Astrocyte (in vitro differentiated cells and primary cell): ENCODE measurements at regions not wholly inside any gene's neighbourhood (a gene's known extent, or its start where the extent isn't known, plus 50 kb on each side); places are given as distances from the start of the nearest gene placed in this dataset.

Experiments used
- DNase-seq: peaks from one replicate; pipeline ENCODE4 v3.0.0-alpha.2; 2010; ENCODE audit warnings: low read depth
- FAIRE-seq: peaks from 2 replicates; lab custom pipeline; 2011; peaks lifted over from hg19 to GRCh38; lab: Jason Lieb, UNC
- H2AFZ ChIP-seq: 2 replicates; pipeline ENCODE4 v1.6.0; 2012; ENCODE audit warnings: low read depth, low read length, inconsistent platforms
- H3K27ac ChIP-seq: 2 replicates; pipeline ENCODE4 v1.5.1; 2011; ENCODE audit warnings: low read depth, low read length, inconsistent platforms
- H3K27me3 ChIP-seq: 2 replicates; pipeline ENCODE4 v1.6.0; 2011; ENCODE audit warnings: low read length, inconsistent platforms; ENCODE audit not compliant: insufficient read depth
- H3K36me3 ChIP-seq: 2 replicates; pipeline ENCODE4 v1.5.1; 2011; ENCODE audit warnings: low read length, inconsistent platforms; ENCODE audit not compliant: insufficient read depth
- H3K4me1 ChIP-seq: 2 replicates; pipeline ENCODE4 v1.5.1; 2011; ENCODE audit warnings: low read length, inconsistent platforms; ENCODE audit not compliant: insufficient read depth
- H3K4me2 ChIP-seq: 2 replicates; pipeline ENCODE4 v1.6.0; 2012; ENCODE audit warnings: low read length, inconsistent platforms
- H3K4me3 ChIP-seq: 2 replicates; pipeline ENCODE4 v1.5.1; 2011; ENCODE audit warnings: low read depth, mild to moderate bottlenecking, low read length, inconsistent platforms; ENCODE audit not compliant: insufficient read depth
- H3K79me2 ChIP-seq: 2 replicates; pipeline ENCODE4 v1.6.0; 2012; ENCODE audit warnings: mild to moderate bottlenecking, low read length, inconsistent platforms; ENCODE audit not compliant: insufficient read depth
- H3K9ac ChIP-seq: 2 replicates; pipeline ENCODE4 v1.6.0; 2012; ENCODE audit warnings: mild to moderate bottlenecking, low read length, inconsistent platforms
- H3K9me3 ChIP-seq: 2 replicates; pipeline ENCODE4 v1.5.1; 2012; ENCODE audit warnings: low read depth, mild to moderate bottlenecking, low read length, inconsistent platforms; ENCODE audit not compliant: insufficient read depth
- H4K20me1 ChIP-seq: 2 replicates; pipeline ENCODE4 v1.6.0; 2012; ENCODE audit warnings: low read length, inconsistent platforms; ENCODE audit not compliant: insufficient read depth
- H3K27ac Mint-ChIP-seq: one replicate; pipeline ENCODE4 v1.8.0; 2021; ENCODE audit warnings: mild to moderate bottlenecking, mixed read lengths; ENCODE audit not compliant: unreplicated experiment
- H3K27me3 Mint-ChIP-seq: one replicate; pipeline ENCODE4 v1.8.0; 2021; ENCODE audit warnings: low read depth, mixed read lengths; ENCODE audit not compliant: unreplicated experiment
- H3K36me3 Mint-ChIP-seq: one replicate; pipeline ENCODE4 v1.8.0; 2021; ENCODE audit warnings: low read depth, mixed read lengths; ENCODE audit not compliant: unreplicated experiment
- H3K4me1 Mint-ChIP-seq: one replicate; pipeline ENCODE4 v1.8.0; 2021; ENCODE audit warnings: low read depth, mixed read lengths; ENCODE audit not compliant: unreplicated experiment
- H3K4me3 Mint-ChIP-seq: one replicate; pipeline ENCODE4 v1.8.0; 2021; ENCODE audit warnings: mild to moderate bottlenecking, moderate library complexity, mixed read lengths; ENCODE audit not compliant: unreplicated experiment
- H3K9me3 Mint-ChIP-seq: one replicate; pipeline ENCODE4 v1.8.0; 2021; ENCODE audit warnings: mild to moderate bottlenecking, mixed read lengths; ENCODE audit not compliant: unreplicated experiment
- EZH2 ChIP-seq: IDR thresholded peaks from 2 replicates; pipeline ENCODE4 v1.6.1; 2012; ENCODE audit warnings: mild to moderate bottlenecking, low read length, inconsistent platforms; ENCODE audit not compliant: insufficient read depth
- TF ChIP-seq, protein P1 (sequence below): IDR thresholded peaks from 2 replicates; pipeline ENCODE4 v1.5.1; 2011; ENCODE audit warnings: low read depth, mild to moderate bottlenecking, inconsistent platforms, low read length, moderate library complexity; ENCODE audit not compliant: insufficient read depth

DNA sequence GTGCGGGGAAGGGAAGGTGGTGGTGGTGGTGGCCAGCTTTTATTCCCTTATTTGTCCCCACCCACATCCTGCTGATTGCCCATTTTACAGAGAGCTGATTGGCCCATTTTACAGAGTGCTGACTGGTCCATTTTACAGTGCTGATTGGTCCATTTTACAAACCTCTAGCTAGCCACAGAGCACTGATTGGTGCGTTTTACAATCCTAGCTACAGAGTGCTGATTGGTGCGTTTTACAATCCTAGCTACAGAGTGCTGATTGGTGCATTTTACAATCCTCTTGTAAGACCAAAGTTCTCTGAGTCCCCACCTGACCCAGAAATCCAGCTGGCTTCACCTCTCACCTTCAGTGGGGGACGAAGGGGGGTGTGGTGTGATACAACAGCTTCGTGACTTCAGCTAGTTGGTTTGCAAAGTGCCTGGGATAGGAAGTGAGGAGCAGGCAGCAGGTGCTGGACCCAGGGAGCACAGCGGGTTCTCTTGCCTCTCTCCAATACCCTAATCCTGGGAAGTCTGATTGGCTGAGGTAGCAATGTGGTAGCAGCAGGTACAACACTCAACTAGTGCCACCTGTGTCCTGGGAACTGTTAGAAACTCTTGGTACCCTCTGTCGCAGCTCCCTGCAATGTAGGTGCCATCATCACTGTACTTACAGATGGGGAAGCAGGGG, 92.1 kb downstream of the BARX1 start:
- no peak overlapping the region for H3K27ac Mint-ChIP-seq
- no peak for DNase-seq
- Histone ChIP-seq H3K9ac (no peak overlapping the region), H2AFZ (no peak overlapping the region), H3K79me2 (no peaks in the 10 kb centered on the region), H3K36me3 (no peaks in the 10 kb centered on the region), H3K27me3 (no peaks in the 10 kb centered on the region), H3K9me3 (no peaks in the 10 kb centered on the region), H4K20me1 (no peaks in the 10 kb centered on the region), H3K4me2 (no peak overlapping the region), H3K4me1 (no peaks in the 10 kb centered on the region), H3K4me3 (no peak overlapping the region), H3K27ac (no peak overlapping the region)
- no peaks in the 10 kb centered on the region for H3K9me3 Mint-ChIP-seq
- FAIRE-seq = no peak
- H3K4me3 Mint-ChIP-seq = no peak overlapping the region
- no peaks in the 10 kb centered on the region for H3K36me3 Mint-ChIP-seq
- H3K4me1 Mint-ChIP-seq = no peaks in the 10 kb centered on the region
- H3K27me3 Mint-ChIP-seq = peaks cover 22% of the 10 kb centered on the region
- no peak for TF ChIP-seq EZH2
- TF ChIP-seq, protein P1, sequence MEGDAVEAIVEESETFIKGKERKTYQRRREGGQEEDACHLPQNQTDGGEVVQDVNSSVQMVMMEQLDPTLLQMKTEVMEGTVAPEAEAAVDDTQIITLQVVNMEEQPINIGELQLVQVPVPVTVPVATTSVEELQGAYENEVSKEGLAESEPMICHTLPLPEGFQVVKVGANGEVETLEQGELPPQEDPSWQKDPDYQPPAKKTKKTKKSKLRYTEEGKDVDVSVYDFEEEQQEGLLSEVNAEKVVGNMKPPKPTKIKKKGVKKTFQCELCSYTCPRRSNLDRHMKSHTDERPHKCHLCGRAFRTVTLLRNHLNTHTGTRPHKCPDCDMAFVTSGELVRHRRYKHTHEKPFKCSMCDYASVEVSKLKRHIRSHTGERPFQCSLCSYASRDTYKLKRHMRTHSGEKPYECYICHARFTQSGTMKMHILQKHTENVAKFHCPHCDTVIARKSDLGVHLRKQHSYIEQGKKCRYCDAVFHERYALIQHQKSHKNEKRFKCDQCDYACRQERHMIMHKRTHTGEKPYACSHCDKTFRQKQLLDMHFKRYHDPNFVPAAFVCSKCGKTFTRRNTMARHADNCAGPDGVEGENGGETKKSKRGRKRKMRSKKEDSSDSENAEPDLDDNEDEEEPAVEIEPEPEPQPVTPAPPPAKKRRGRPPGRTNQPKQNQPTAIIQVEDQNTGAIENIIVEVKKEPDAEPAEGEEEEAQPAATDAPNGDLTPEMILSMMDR = no peak

DNA sequence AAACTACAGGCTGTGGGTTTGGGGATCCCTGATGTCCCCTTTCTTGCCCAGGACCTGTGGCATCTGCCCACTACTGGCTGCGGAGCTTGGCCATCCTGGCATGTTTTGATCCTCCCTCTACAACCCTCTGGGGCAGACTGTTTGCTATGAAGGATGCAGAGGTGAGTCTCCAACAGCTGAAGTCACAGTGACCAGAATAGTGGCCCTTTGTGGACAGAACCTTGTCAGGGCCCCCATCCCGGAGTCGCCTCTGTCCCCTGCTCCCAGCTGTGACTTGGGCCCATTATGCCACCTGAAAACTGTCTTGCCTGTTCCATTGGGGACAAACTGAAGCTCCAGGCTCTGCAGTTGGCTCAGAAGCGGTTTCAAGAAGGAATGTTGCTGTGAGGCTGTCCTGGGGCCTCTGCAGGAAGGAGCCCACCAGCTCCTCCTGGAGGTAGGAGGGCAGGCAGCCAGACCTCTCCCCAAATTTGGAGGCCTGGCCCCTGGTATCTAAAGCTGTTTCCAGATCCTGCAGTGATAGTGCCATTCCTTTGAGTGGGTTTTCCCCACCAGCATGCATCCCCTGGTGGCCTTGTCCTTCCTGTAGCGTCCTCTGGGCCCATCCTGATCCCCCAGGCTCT, 93.3 kb downstream of the BARX1 start:
- H3K9me3 ChIP-seq = no peaks in the 10 kb centered on the region
- no peak overlapping the region for H3K27ac Mint-ChIP-seq
- H4K20me1 ChIP-seq = no peaks in the 10 kb centered on the region
- FAIRE-seq = no peak
- no peaks in the 10 kb centered on the region for H3K4me1 ChIP-seq
- H3K4me2 ChIP-seq = no peak overlapping the region
- peaks cover 2% of the 10 kb centered on the region for H3K9me3 Mint-ChIP-seq
- TF ChIP-seq EZH2 = no peak
- TF ChIP-seq, protein P1 = no peak
- no peak overlapping the region for H3K27ac ChIP-seq
- no peak overlapping the region for H3K4me3 Mint-ChIP-seq
- H3K27me3 ChIP-seq = no peaks in the 10 kb centered on the region
- no peak overlapping the region for H3K4me3 ChIP-seq
- H3K36me3 ChIP-seq = no peaks in the 10 kb centered on the region
- no peak overlapping the region for H2AFZ ChIP-seq
- H3K27me3 Mint-ChIP-seq = peaks cover 30% of the 10 kb centered on the region
- H3K36me3 Mint-ChIP-seq = no peaks in the 10 kb centered on the region
- H3K9ac ChIP-seq = no peak overlapping the region
- no peak for DNase-seq
- H3K79me2 ChIP-seq = no peaks in the 10 kb centered on the region
- H3K4me1 Mint-ChIP-seq = no peaks in the 10 kb centered on the region
